SW480 (cell line): ENCODE measurements at regions not wholly inside any gene's neighbourhood (a gene's known extent, or its start where the extent isn't known, plus 50 kb on each side); places are given as distances from the start of the nearest gene placed in this dataset.

Experiments used
- DNase-seq: peaks from one replicate; pipeline ENCODE4 v3.0.0-alpha.2; 2016; ENCODE audit warnings: low spot score

- DNase-seq: no peak
Observed at GRCh38 chrX:121102101-121102500, 54.7 kb downstream of the GLUD2 start.

- no peak for DNase-seq
Observed at GRCh38 chrX:121103381-121103780, 56.0 kb downstream of the GLUD2 start.

- no peak for DNase-seq
Observed at GRCh38 chrX:121106484-121107235, 59.2 kb downstream of the GLUD2 start.

- DNase-seq: no peak
Observed at GRCh38 chrX:121109986-121110385, 62.6 kb downstream of the GLUD2 start.

GRCh38 chrX:121110536-121110935, 63.1 kb downstream of the GLUD2 start:
- no peak for DNase-seq

- no peak for DNase-seq
Observed at GRCh38 chrX:121114691-121115090, 67.3 kb downstream of the GLUD2 start.

- no peak for DNase-seq
Observed at GRCh38 chrX:121120690-121121605, 73.5 kb downstream of the GLUD2 start.

- no peak for DNase-seq
Observed at GRCh38 chrX:121122332-121122731, 74.9 kb downstream of the GLUD2 start.

GRCh38 chrX:121128925-121129877, 81.8 kb downstream of the GLUD2 start:
- DNase-seq: no peak

GRCh38 chrX:121132675-121133074, 85.3 kb downstream of the GLUD2 start:
- no peak for DNase-seq

GRCh38 chrX:121135488-121136207, 88.2 kb downstream of the GLUD2 start:
- DNase-seq: no peak

- DNase-seq: no peak
Observed at GRCh38 chrX:121146059-121146628, 98.7 kb downstream of the GLUD2 start.

- no peak for DNase-seq
Observed at GRCh38 chrX:121150217-121150616, 102.8 kb downstream of the GLUD2 start.

GRCh38 chrX:121151293-121151692, 103.9 kb downstream of the GLUD2 start:
- no peak for DNase-seq

- DNase-seq: no peak
Observed at GRCh38 chrX:121154858-121155404, 107.5 kb downstream of the GLUD2 start.

GRCh38 chrX:121160987-121161386, 113.6 kb downstream of the GLUD2 start:
- DNase-seq: no peak

- no peak for DNase-seq
Observed at GRCh38 chrX:121161501-121161933, 114.1 kb downstream of the GLUD2 start.

- no peak for DNase-seq
Observed at GRCh38 chrX:121163443-121163842, 116.0 kb downstream of the GLUD2 start.

- no peak for DNase-seq
Observed at GRCh38 chrX:121165930-121166359, 118.5 kb downstream of the GLUD2 start.
